Panc1 (cell line): ENCODE measurements at regions not wholly inside any gene's neighbourhood (a gene's known extent, or its start where the extent isn't known, plus 50 kb on each side); places are given as distances from the start of the nearest gene placed in this dataset.

Source experiments
- ATAC-seq: fragments of 200-7000 bp; cut with Tn5 transposase; 2 replicates; pipeline ENCODE4 v1.9.1; 2020; ENCODE audit warnings: mild to moderate bottlenecking, moderate library complexity
- BruUV-seq: library from RNA; stranded (reverse); fragments of 400-500 nt; replicated peaks from 2 replicates; lab custom pipeline; 2021; lab: Mats Ljungman, UMichigan
- CTCF ChIA-PET: fragments of 300-600 bp; sonication (Branson Sonifier 250); formaldehyde crosslinking; loops from one replicate; lab custom pipeline; 2022; ENCODE audit warnings: antibody characterized with exemption; lab: Charles Lee
- POLR2A ChIA-PET: fragments of 300-600 bp; sonication (Branson Sonifier 250); formaldehyde crosslinking; loops from one replicate; lab custom pipeline; 2022; ENCODE audit warnings: antibody characterized with exemption; lab: Charles Lee
- DNase-seq: peaks from one replicate; pipeline ENCODE4 v3.0.0-alpha.2; 2010; ENCODE audit warnings: low read depth, low spot score
- H3K27ac ChIP-seq: 2 replicates; pipeline ENCODE4 v1.5.1; 2011; ENCODE audit warnings: mild to moderate bottlenecking, low read length, inconsistent platforms
- H3K27me3 ChIP-seq: fragments of 200-500 bp; sonication (Bioruptor generic); 2 replicates; pipeline ENCODE4 v1.6.0; 2014; ENCODE audit warnings: low read length, inconsistent platforms; ENCODE audit not compliant: control insufficient read depth, insufficient read depth
- H3K36me3 ChIP-seq: fragments of 200-500 bp; sonication (Bioruptor generic); 2 replicates; pipeline ENCODE4 v1.5.1; 2014; ENCODE audit warnings: inconsistent platforms, mild to moderate bottlenecking, low read length, moderate library complexity; ENCODE audit not compliant: control insufficient read depth, insufficient read depth
- H3K4me1 ChIP-seq: 2 replicates; pipeline ENCODE4 v1.5.1; 2011; ENCODE audit warnings: inconsistent platforms, mild to moderate bottlenecking, low read length, moderate library complexity; ENCODE audit not compliant: control insufficient read depth, insufficient read depth
- H3K4me3 ChIP-seq, 2 experiments: 2 replicates each; pipeline ENCODE4 v1.5.1; 2011 to 2012; ENCODE audit warnings: low read depth in 2 of 2, low read length in 2 of 2, mild to moderate bottlenecking in 2 of 2, inconsistent platforms in 1 of 2, moderate library complexity in 1 of 2
- H3K9me3 ChIP-seq: fragments of 200-500 bp; sonication (Bioruptor generic); 2 replicates; pipeline ENCODE4 v1.5.1; 2014; ENCODE audit warnings: low read depth, mild to moderate bottlenecking, inconsistent platforms, low read length, moderate library complexity; ENCODE audit not compliant: control insufficient read depth, insufficient read depth
- POLR2AphosphoS5 ChIP-seq: IDR thresholded peaks from 2 replicates; pipeline ENCODE4 v1.6.1; 2012; ENCODE audit warnings: mild to moderate bottlenecking, low read depth, low read length, moderate library complexity
- SIN3A ChIP-seq: IDR thresholded peaks from 2 replicates; pipeline ENCODE4 v1.6.1; 2012; ENCODE audit warnings: low read depth, mild to moderate bottlenecking, low read length, moderate library complexity, borderline replicate concordance; ENCODE audit not compliant: insufficient read depth
- TCF7L2 ChIP-seq: IDR thresholded peaks from 2 replicates; pipeline ENCODE4 v1.6.1; 2011; ENCODE audit warnings: mild to moderate bottlenecking, low read depth, low read length, inconsistent platforms
- in situ Hi-C: cut with HindIII; loops from 2 replicates; pipeline ENCODE4 v1.10.0; 2016; ENCODE audit warnings: low sequenced_read_pairs, low pct_unique_long_range_greater_than_20kb
- intact Hi-C: fragments of 100-400 bp; cut with micrococcal nuclease; formaldehyde crosslinking; loops from one replicate; pipeline ENCODE4 v1.10.0; 2022; ENCODE audit not compliant: unreplicated experiment
- TF ChIP-seq, protein P1 (sequence below), 2 experiments: IDR thresholded peaks; 2 replicates each; pipeline ENCODE4 v1.6.1; 2011 to 2012; ENCODE audit warnings: low read depth in 2 of 2, control low read depth in 1 of 2, low read length in 1 of 2, mild to moderate bottlenecking in 1 of 2, moderate library complexity in 1 of 2; ENCODE audit not compliant: insufficient read depth in 1 of 2
- TF ChIP-seq, protein P2 (sequence below): fragments of 450-650 bp; IDR thresholded peaks from 2 replicates; pipeline ENCODE4 v1.5.1; 2017; ENCODE audit warnings: mild to moderate bottlenecking

DNA sequence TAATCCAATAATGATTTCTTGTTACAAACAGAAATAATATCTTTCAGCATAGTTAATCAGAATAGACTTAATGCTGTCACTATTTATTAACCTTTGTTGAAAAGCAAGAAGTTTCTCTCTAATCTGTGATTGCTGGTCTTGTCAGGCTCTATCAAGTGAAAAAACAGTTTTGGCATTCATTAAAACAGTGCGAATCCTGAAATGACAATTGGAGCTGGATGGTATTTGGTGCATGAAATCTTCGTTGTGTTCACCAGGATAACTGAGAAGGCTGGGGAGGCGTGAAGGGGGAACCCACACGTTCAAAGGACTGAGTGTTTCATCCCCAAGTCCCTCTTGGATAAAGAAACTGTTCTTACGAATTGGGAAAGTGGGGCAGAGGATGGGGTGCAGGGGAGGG is 190.2 kb upstream of the MYL2 start:
- H3K4me3 ChIP-seq: no peak overlapping the region
- no peaks in the 10 kb centered on the region for H3K36me3 ChIP-seq
- H3K4me1 ChIP-seq: no peaks in the 10 kb centered on the region
- intact Hi-C loops: no loop called here
- BruUV-seq: no TSS peak
- no peaks in the 10 kb centered on the region; the same call in 1 of the 2 replicates for H3K9me3 ChIP-seq
- ChIA-PET CTCF (no interaction called here), POLR2A (no interaction called here)
- H3K27ac ChIP-seq: no peak overlapping the region
- in situ Hi-C loops: no loop called here
- DNase-seq (no peak), ATAC-seq (no peak)
- TF ChIP-seq, protein P1, sequence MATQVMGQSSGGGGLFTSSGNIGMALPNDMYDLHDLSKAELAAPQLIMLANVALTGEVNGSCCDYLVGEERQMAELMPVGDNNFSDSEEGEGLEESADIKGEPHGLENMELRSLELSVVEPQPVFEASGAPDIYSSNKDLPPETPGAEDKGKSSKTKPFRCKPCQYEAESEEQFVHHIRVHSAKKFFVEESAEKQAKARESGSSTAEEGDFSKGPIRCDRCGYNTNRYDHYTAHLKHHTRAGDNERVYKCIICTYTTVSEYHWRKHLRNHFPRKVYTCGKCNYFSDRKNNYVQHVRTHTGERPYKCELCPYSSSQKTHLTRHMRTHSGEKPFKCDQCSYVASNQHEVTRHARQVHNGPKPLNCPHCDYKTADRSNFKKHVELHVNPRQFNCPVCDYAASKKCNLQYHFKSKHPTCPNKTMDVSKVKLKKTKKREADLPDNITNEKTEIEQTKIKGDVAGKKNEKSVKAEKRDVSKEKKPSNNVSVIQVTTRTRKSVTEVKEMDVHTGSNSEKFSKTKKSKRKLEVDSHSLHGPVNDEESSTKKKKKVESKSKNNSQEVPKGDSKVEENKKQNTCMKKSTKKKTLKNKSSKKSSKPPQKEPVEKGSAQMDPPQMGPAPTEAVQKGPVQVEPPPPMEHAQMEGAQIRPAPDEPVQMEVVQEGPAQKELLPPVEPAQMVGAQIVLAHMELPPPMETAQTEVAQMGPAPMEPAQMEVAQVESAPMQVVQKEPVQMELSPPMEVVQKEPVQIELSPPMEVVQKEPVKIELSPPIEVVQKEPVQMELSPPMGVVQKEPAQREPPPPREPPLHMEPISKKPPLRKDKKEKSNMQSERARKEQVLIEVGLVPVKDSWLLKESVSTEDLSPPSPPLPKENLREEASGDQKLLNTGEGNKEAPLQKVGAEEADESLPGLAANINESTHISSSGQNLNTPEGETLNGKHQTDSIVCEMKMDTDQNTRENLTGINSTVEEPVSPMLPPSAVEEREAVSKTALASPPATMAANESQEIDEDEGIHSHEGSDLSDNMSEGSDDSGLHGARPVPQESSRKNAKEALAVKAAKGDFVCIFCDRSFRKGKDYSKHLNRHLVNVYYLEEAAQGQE (IDR thresholded peaks at IDR 0.05; ENCODE audit: insufficient read depth in 1 of 2, low read depth in 2 of 2, low read length in 1 of 2): no peak
- TF ChIP-seq SIN3A: no peak
- TF ChIP-seq POLR2AphosphoS5: no peak
- TF ChIP-seq TCF7L2: no peak
- TF ChIP-seq, protein P2, sequence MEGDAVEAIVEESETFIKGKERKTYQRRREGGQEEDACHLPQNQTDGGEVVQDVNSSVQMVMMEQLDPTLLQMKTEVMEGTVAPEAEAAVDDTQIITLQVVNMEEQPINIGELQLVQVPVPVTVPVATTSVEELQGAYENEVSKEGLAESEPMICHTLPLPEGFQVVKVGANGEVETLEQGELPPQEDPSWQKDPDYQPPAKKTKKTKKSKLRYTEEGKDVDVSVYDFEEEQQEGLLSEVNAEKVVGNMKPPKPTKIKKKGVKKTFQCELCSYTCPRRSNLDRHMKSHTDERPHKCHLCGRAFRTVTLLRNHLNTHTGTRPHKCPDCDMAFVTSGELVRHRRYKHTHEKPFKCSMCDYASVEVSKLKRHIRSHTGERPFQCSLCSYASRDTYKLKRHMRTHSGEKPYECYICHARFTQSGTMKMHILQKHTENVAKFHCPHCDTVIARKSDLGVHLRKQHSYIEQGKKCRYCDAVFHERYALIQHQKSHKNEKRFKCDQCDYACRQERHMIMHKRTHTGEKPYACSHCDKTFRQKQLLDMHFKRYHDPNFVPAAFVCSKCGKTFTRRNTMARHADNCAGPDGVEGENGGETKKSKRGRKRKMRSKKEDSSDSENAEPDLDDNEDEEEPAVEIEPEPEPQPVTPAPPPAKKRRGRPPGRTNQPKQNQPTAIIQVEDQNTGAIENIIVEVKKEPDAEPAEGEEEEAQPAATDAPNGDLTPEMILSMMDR: no peak
- no peaks in the 10 kb centered on the region; the same call in 1 of the 2 replicates for H3K27me3 ChIP-seq

DNA sequence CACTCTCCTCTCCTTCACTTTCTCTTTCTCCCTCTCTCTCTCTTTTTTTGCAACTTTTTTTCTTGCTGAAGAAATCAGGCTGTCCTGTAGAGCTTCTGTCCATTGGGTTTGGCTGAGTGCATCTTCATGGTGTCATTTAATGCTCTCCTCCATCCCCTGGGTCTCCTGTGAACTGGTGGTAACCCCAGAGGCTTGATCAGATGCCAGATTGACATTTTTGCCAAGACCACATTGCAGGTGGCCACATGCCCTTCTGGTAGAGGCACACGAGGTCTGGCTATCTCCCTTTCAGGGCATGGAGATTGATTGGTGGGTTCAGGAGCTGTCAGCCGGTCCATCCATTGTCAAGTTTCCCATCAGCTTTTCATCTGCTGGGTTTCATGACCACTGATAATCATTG is 188.3 kb upstream of the MYL2 start:
- Histone ChIP-seq H3K27ac (no peak overlapping the region), H3K9me3 (no peaks in the 10 kb centered on the region; the same call in 1 of the 2 replicates), H3K4me3 (no peak overlapping the region), H3K4me1 (no peaks in the 10 kb centered on the region), H3K36me3 (no peaks in the 10 kb centered on the region), H3K27me3 (peaks cover 4% of the 10 kb centered on the region)
- ATAC-seq (no peak), DNase-seq (no peak)
- CTCF ChIA-PET: no interaction called here
- intact Hi-C loops: no loop called here
- TF ChIP-seq, protein P1 (IDR thresholded peaks at IDR 0.05; ENCODE audit: insufficient read depth in 1 of 2, low read depth in 2 of 2, low read length in 1 of 2): no peak
- TF ChIP-seq, protein P2: no peak
- TF ChIP-seq TCF7L2: no peak
- POLR2A ChIA-PET: no interaction called here
- BruUV-seq: no TSS peak
- in situ Hi-C loops: no loop called here
